Liver (tissue), 8 donors: ENCODE measurements at regions not wholly inside any gene's neighbourhood (a gene's known extent, or its start where the extent isn't known, plus 50 kb on each side); places are given as distances from the start of the nearest gene placed in this dataset.

Experiments
- DNase-seq: peaks from one replicate; pipeline ENCODE4 v3.0.0-alpha.2; 2017; ENCODE audit warnings: low spot score
- H3K27ac ChIP-seq, 2 donors: one replicate each; pipeline ENCODE4 v1.7.0; 2013; ENCODE audit warnings: inconsistent platforms in 2 of 2, low read length in 2 of 2, control low read depth in 1 of 2, low read depth in 1 of 2, mild to moderate bottlenecking in 1 of 2
- H3K27me3 ChIP-seq, 4 donors: one replicate each; pipeline versions ENCODE4 v1.6.1 to v1.7.0; 2013; ENCODE audit warnings: low read length in 3 of 4, inconsistent platforms in 1 of 4, mild to moderate bottlenecking in 1 of 4, moderate library complexity in 1 of 4; ENCODE audit not compliant: control insufficient read depth in 4 of 4, insufficient read depth in 4 of 4
- H3K36me3 ChIP-seq, 4 donors: one replicate each; pipeline versions ENCODE4 v1.6.1 to v1.7.0; 2013; ENCODE audit warnings: low read length in 3 of 4, mild to moderate bottlenecking in 3 of 4, low read depth in 1 of 4, moderate library complexity in 1 of 4; ENCODE audit not compliant: control insufficient read depth in 4 of 4, insufficient read depth in 3 of 4
- H3K4me1 ChIP-seq, 4 donors: one replicate each; pipeline versions ENCODE4 v1.6.1 to v1.7.0; 2013; ENCODE audit warnings: low read length in 3 of 4, mild to moderate bottlenecking in 3 of 4, moderate library complexity in 1 of 4; ENCODE audit not compliant: control insufficient read depth in 4 of 4, insufficient read depth in 4 of 4
- H3K4me3 ChIP-seq, 3 donors: one replicate each; pipeline versions ENCODE4 v1.6.1 to v1.7.0; 2013; ENCODE audit warnings: low read length in 3 of 3, control low read depth in 1 of 3, low read depth in 1 of 3, mild to moderate bottlenecking in 1 of 3
- H3K9ac ChIP-seq, 2 donors: one replicate each; pipeline ENCODE4 v1.7.0; 2013; ENCODE audit warnings: low read length in 2 of 2, mild to moderate bottlenecking in 2 of 2, moderate library complexity in 2 of 2, control low read depth in 1 of 2, low read depth in 1 of 2
- H3K9me3 ChIP-seq, 4 donors: one replicate each; pipeline versions ENCODE4 v1.6.1 to v1.7.0; 2013; ENCODE audit warnings: low read length in 3 of 4; ENCODE audit not compliant: control insufficient read depth in 4 of 4
- CTCF ChIP-seq: fragments of 150-350 bp; IDR thresholded peaks from 2 replicates; pipeline ENCODE4 v1.5.1; 2017; ENCODE audit warnings: improper control_type of control experiment, low read depth, low read length; ENCODE audit not compliant: missing input control
- EGR1 ChIP-seq, 2 donors: IDR thresholded peaks; 2 replicates each; pipeline ENCODE4 v1.6.1; 2016 to 2018; ENCODE audit warnings: antibody characterized with exemption in 2 of 2, low read depth in 2 of 2
- FOXA1 ChIP-seq: IDR thresholded peaks from 2 replicates; pipeline ENCODE4 v1.6.1; 2016; ENCODE audit warnings: antibody characterized with exemption
- FOXA2 ChIP-seq: IDR thresholded peaks from 2 replicates; pipeline ENCODE4 v1.6.1; 2016; ENCODE audit warnings: antibody characterized with exemption
- GABPA ChIP-seq, 2 donors: IDR thresholded peaks in 1 of 2; conservative IDR thresholded peaks in 1 of 2; 2 replicates each; pipeline ENCODE4 v1.6.1; 2016; ENCODE audit warnings: antibody characterized with exemption in 2 of 2, mild to moderate bottlenecking in 1 of 2, moderate library complexity in 1 of 2
- HNF4A ChIP-seq, 2 donors: conservative IDR thresholded peaks; 2 replicates each; pipeline ENCODE4 v1.6.1; 2016; ENCODE audit warnings: antibody characterized with exemption in 2 of 2, mild to moderate bottlenecking in 2 of 2
- HNF4G ChIP-seq: IDR thresholded peaks from 2 replicates; pipeline ENCODE4 v1.6.1; 2016; ENCODE audit warnings: antibody characterized with exemption
- JUND ChIP-seq, 2 donors: IDR thresholded peaks; 2 replicates each; pipeline ENCODE4 v1.6.1; 2016; ENCODE audit warnings: antibody characterized with exemption in 2 of 2
- MAX ChIP-seq: IDR thresholded peaks from 2 replicates; pipeline ENCODE4 v1.6.1; 2016; ENCODE audit warnings: antibody characterized with exemption
- NR2F2 ChIP-seq: IDR thresholded peaks from 2 replicates; pipeline ENCODE4 v1.6.1; 2016; ENCODE audit warnings: antibody characterized with exemption
- RAD21 ChIP-seq, 2 donors: IDR thresholded peaks; 2 replicates each; pipeline ENCODE4 v1.6.1; 2016; ENCODE audit warnings: antibody characterized with exemption in 2 of 2, mild to moderate bottlenecking in 2 of 2
- REST ChIP-seq: IDR thresholded peaks from 2 replicates; pipeline ENCODE4 v1.6.1; 2016; ENCODE audit warnings: antibody characterized with exemption, mild to moderate bottlenecking
- RXRA ChIP-seq, 2 donors: IDR thresholded peaks; 2 replicates each; pipeline ENCODE4 v1.6.1; 2017 to 2018; ENCODE audit warnings: antibody characterized with exemption in 2 of 2, mild to moderate bottlenecking in 1 of 2
- YY1 ChIP-seq: IDR thresholded peaks from 2 replicates; pipeline ENCODE4 v1.6.1; 2016; ENCODE audit warnings: antibody characterized with exemption, mild to moderate bottlenecking
- ZBTB33 ChIP-seq: IDR thresholded peaks from 2 replicates; pipeline ENCODE4 v1.6.1; 2016; ENCODE audit warnings: antibody characterized with exemption
- WGBS: extraction: QIAGEN DNeasy Blood & Tissue Kit; methylation state at CpG from one replicate; pipeline ENCODE4 v1.1.7; 2013; 5-methylcytosine and 5-hydroxymethylcytosine counted together
- donor health status: healthy.
- donor health status: healthy.
- donor health status: healthy.
- donor health status: healthy.
- donor health status: healthy.

GRCh38 chr4:156073976-156074375 lies 120.3 kb upstream of the CTSO start:
- 69% methylated on average over 2 of the region's 2 CpGs for whole genome bisulfite sequencing
- TF ChIP-seq GABPA (IDR thresholded peaks at IDR 0.05 in 1 of 2, conservative IDR thresholded peaks at IDR 0.05 in 1 of 2) (no peak), HNF4G (no peak), FOXA1 (no peak), RXRA (IDR thresholded peaks at IDR 0.05) (no peak), HNF4A (conservative IDR thresholded peaks at IDR 0.05) (no peak), YY1 (no peak)

GRCh38 chr4:156060661-156061060 lies 107.0 kb upstream of the CTSO start:
- H3K4me1 ChIP-seq, result no peaks in the 10 kb centered on the region
- WGBS, result 88% methylated on average over 3 of the region's 3 CpGs
- no peak for TF ChIP-seq ZBTB33
- TF ChIP-seq RXRA (IDR thresholded peaks at IDR 0.05), result no peak
- TF ChIP-seq REST, result no peak
- no peak for TF ChIP-seq YY1
- TF ChIP-seq RAD21 (IDR thresholded peaks at IDR 0.05), result no peak
- no peak for TF ChIP-seq FOXA2
- no peak for TF ChIP-seq GABPA (IDR thresholded peaks at IDR 0.05 in 1 of 2, conservative IDR thresholded peaks at IDR 0.05 in 1 of 2)
- no peak for TF ChIP-seq MAX
- TF ChIP-seq HNF4A (conservative IDR thresholded peaks at IDR 0.05), result no peak

More at GRCh38 chr4:156073976-156074375, 120.3 kb upstream of the CTSO start:
- no peak for DNase-seq
- Histone ChIP-seq H3K9me3 (peaks cover 3 to 23% (median 12%) of the 10 kb centered on the region in 4 donors), H3K4me1 (no peaks in the 10 kb centered on the region), H3K4me3 (no peak overlapping the region), H3K27me3 (peaks cover 0 to 2% (median 0%) of the 10 kb centered on the region in 4 donors), H3K9ac (no peak overlapping the region), H3K36me3 (no peaks in the 10 kb centered on the region), H3K27ac (no peak overlapping the region)

GRCh38 chr4:156053174-156053573 lies 99.5 kb upstream of the CTSO start:
- no peaks in the 10 kb centered on the region for H3K27me3 ChIP-seq
- WGBS, result 59% methylated on average over 3 of the region's 3 CpGs
- no peak for DNase-seq
- TF ChIP-seq FOXA1 (no peak), YY1 (no peak), HNF4A (conservative IDR thresholded peaks at IDR 0.05) (no peak), RAD21 (IDR thresholded peaks at IDR 0.05) (no peak), EGR1 (IDR thresholded peaks at IDR 0.05; ENCODE audit: low read depth in 2 of 2) (no peak), CTCF (no peak), GABPA (IDR thresholded peaks at IDR 0.05 in 1 of 2, conservative IDR thresholded peaks at IDR 0.05 in 1 of 2) (no peak), HNF4G (no peak), MAX (no peak), JUND (IDR thresholded peaks at IDR 0.05) (no peak), RXRA (IDR thresholded peaks at IDR 0.05) (no peak), REST (no peak), NR2F2 (no peak), FOXA2 (no peak)

More at GRCh38 chr4:156060661-156061060, 107.0 kb upstream of the CTSO start:
- no peak for DNase-seq
- Histone ChIP-seq H3K9me3 (no peaks in the 10 kb centered on the region), H3K36me3 (no peaks in the 10 kb centered on the region), H3K27ac (no peak overlapping the region), H3K4me3 (no peak overlapping the region), H3K9ac (no peak overlapping the region), H3K27me3 (peaks cover 0 to 2% (median 0%) of the 10 kb centered on the region in 4 donors)

More at GRCh38 chr4:156053174-156053573, 99.5 kb upstream of the CTSO start:
- Histone ChIP-seq H3K27ac (no peak overlapping the region), H3K4me3 (no peak overlapping the region), H3K9me3 (no peaks in the 10 kb centered on the region), H3K4me1 (no peaks in the 10 kb centered on the region), H3K36me3 (no peaks in the 10 kb centered on the region), H3K9ac (no peak overlapping the region)
